GM18502 (cell line): ENCODE measurements at regions not wholly inside any gene's neighbourhood (a gene's known extent, or its start where the extent isn't known, plus 50 kb on each side); places are given as distances from the start of the nearest gene placed in this dataset.

Source experiments
- ATAC-seq: cut with Tn5 transposase; IDR thresholded peaks from one replicate; pipeline ENCODE4 v1.9.1; 2021; ENCODE audit warnings: mild to moderate bottlenecking; ENCODE audit not compliant: unreplicated experiment, poor library complexity

GRCh38 chr2:120494446-120494845 lies 148.5 kb downstream of the INHBB start:
- ATAC-seq, result no peak

- no peak for ATAC-seq
These were observed 149.7 kb downstream of the INHBB start for GRCh38 chr2:120495586-120495985.

GRCh38 chr2:120496235-120496634 lies 150.3 kb downstream of the INHBB start:
- no peak for ATAC-seq

- no peak for ATAC-seq
These were observed 150.8 kb downstream of the INHBB start for GRCh38 chr2:120496759-120497158.

GRCh38 chr2:120497261-120497977 lies 151.5 kb downstream of the INHBB start:
- ATAC-seq, result no peak

GRCh38 chr2:120498121-120498520 lies 152.2 kb downstream of the INHBB start:
- ATAC-seq, result no peak

GRCh38 chr2:120498576-120499394 lies 152.8 kb downstream of the INHBB start:
- ATAC-seq, result no peak

GRCh38 chr2:120499784-120500495 lies 154.0 kb downstream of the INHBB start:
- ATAC-seq, result no peak

- no peak for ATAC-seq
These were observed 155.7 kb downstream of the INHBB start for GRCh38 chr2:120501591-120501990.

GRCh38 chr2:120502357-120502756 lies 156.4 kb downstream of the INHBB start:
- ATAC-seq, result no peak

- no peak for ATAC-seq
These were observed 156.8 kb downstream of the INHBB start for GRCh38 chr2:120502761-120503160.

GRCh38 chr2:120503206-120503792 lies 157.4 kb downstream of the INHBB start:
- no peak for ATAC-seq

- no peak for ATAC-seq
These were observed 158.0 kb downstream of the INHBB start for GRCh38 chr2:120503793-120504571.

- ATAC-seq, result no peak
These were observed 159.2 kb downstream of the INHBB start for GRCh38 chr2:120504936-120505705.

- ATAC-seq, result no peak
These were observed 162.7 kb downstream of the INHBB start for GRCh38 chr2:120508567-120509041.

- no peak for ATAC-seq
These were observed 163.4 kb downstream of the INHBB start for GRCh38 chr2:120509213-120509815.

GRCh38 chr2:120509991-120510735 lies 164.2 kb downstream of the INHBB start:
- ATAC-seq, result no peak
